ENCODE measurements at regions not wholly inside any gene's neighbourhood (a gene's known extent, or its start where the extent isn't known, plus 50 kb on each side); places are given as distances from the start of the nearest gene placed in this dataset.

DNA sequence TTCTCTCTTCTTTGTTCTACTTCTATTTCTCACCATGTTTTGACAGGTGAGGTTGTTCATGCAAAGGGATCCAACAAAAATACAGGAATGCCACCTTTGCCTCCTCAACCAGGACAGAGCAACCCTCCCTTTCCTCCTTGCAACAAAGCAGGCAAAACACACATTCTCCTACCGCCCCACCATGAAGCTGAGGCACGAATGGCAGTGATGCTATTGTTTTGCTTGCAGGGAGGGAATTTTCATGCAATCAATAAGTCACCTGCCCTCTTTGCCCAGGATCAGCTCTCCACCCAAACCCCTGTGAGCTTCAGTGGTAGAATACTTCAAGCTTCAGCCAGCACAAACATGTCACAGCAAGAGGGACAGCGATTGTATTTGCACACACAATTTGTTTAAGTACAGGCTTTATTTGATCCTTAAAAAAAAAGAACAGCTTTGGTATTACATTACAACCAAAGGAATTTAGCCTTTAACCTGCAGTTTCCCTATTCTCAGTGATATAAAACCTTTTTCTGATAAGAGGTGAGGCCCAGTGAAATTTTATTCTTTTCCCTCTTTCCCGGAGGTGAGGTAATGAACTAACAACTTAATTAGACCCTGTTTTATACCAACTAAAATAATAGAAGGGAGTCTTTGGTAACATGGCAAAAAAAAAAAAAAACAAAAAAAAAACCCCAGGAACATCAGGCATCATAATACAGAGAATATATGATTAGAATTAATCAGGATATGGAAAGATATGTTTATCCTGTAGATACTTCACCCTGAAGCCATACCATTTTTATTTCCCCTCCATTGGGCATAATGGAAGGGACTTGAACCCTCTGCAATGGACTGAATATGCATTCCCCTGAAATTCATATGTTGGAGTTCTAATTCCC, 87.0 kb upstream of the EEA1 start:
- TF ChIP-seq, protein P1, sequence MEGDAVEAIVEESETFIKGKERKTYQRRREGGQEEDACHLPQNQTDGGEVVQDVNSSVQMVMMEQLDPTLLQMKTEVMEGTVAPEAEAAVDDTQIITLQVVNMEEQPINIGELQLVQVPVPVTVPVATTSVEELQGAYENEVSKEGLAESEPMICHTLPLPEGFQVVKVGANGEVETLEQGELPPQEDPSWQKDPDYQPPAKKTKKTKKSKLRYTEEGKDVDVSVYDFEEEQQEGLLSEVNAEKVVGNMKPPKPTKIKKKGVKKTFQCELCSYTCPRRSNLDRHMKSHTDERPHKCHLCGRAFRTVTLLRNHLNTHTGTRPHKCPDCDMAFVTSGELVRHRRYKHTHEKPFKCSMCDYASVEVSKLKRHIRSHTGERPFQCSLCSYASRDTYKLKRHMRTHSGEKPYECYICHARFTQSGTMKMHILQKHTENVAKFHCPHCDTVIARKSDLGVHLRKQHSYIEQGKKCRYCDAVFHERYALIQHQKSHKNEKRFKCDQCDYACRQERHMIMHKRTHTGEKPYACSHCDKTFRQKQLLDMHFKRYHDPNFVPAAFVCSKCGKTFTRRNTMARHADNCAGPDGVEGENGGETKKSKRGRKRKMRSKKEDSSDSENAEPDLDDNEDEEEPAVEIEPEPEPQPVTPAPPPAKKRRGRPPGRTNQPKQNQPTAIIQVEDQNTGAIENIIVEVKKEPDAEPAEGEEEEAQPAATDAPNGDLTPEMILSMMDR (IDR thresholded peaks at IDR 0.05): no peak
- TF ChIP-seq POLR2AphosphoS5 (IDR thresholded peaks at IDR 0.05): no peak

Data from breast epithelium (tissue), 3 donors.